Neural cell (in vitro differentiated cells): ENCODE measurements at regions not wholly inside any gene's neighbourhood (a gene's known extent, or its start where the extent isn't known, plus 50 kb on each side); places are given as distances from the start of the nearest gene placed in this dataset.

Experiments
- EP300 ChIP-seq: fragments of 450-650 bp; conservative IDR thresholded peaks from 2 replicates; pipeline ENCODE4 v1.6.1; 2014; ENCODE audit warnings: antibody characterized with exemption, mild to moderate bottlenecking, moderate library complexity; ENCODE audit not compliant: poor library complexity, severe bottlenecking
- TF ChIP-seq, protein P1 (sequence below): fragments of 450-650 bp; IDR thresholded peaks from 2 replicates; pipeline ENCODE4 v1.5.1; 2014; ENCODE audit warnings: antibody characterized with exemption, mild to moderate bottlenecking, moderate library complexity; ENCODE audit not compliant: poor library complexity, severe bottlenecking

- TF ChIP-seq, protein P1, sequence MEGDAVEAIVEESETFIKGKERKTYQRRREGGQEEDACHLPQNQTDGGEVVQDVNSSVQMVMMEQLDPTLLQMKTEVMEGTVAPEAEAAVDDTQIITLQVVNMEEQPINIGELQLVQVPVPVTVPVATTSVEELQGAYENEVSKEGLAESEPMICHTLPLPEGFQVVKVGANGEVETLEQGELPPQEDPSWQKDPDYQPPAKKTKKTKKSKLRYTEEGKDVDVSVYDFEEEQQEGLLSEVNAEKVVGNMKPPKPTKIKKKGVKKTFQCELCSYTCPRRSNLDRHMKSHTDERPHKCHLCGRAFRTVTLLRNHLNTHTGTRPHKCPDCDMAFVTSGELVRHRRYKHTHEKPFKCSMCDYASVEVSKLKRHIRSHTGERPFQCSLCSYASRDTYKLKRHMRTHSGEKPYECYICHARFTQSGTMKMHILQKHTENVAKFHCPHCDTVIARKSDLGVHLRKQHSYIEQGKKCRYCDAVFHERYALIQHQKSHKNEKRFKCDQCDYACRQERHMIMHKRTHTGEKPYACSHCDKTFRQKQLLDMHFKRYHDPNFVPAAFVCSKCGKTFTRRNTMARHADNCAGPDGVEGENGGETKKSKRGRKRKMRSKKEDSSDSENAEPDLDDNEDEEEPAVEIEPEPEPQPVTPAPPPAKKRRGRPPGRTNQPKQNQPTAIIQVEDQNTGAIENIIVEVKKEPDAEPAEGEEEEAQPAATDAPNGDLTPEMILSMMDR: no peak
- TF ChIP-seq EP300: no peak
These were observed 161.9 kb downstream of the SUCLG1 start for GRCh38 chr2:84297155-84297554.
